DMS53 treated with DMSO at 0.1 percent for 48 hours (cell line): ENCODE measurements at regions not wholly inside any gene's neighbourhood (a gene's known extent, or its start where the extent isn't known, plus 50 kb on each side); places are given as distances from the start of the nearest gene placed in this dataset.
"Not testable (repeated sequence)": the region's sequence is repeated elsewhere in the genome, so short reads cannot be mapped to it uniquely, and the experiment has no call there.

Experiments used
- DNase-seq: peaks from one replicate; lab custom pipeline; 2025; ENCODE audit not compliant: unreplicated experiment; lab: John Stamatoyannopoulos, UW

- no peak for DNase-seq
Observed at GRCh38 chr9:1535599-1535998, 479.5 kb upstream of the SMARCA2 start.

DNA sequence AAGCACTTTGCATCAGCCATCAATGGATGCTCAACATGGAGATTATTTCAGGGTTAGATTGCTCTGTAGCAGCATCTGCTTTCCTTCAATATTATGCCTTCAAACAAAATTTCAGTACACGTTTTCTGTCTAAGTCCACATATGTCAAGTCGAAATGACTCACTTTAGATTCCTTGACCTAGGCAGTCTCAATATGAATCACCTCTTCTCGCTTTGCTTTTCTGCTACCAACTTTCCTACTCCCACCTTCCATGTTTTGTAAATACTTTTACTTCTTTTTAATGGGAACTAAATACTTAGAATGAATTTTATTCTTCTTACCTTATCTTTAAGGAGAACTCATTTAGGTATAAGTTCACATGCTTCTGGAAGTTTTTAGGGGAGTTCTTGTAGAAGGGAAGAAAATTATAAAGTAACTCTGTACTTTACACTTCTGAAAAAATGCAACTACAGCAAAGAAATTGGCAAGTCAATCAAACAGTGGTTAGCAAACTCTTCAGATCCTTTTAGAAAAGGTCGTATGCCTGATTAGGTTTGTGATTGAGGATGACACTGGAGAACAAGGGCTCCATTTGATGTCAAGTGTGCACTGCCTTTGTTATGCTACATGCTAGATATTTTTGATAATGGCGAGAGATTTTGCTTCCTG lies 478.5 kb upstream of the SMARCA2 start:
- no peak for DNase-seq

GRCh38 chr9:1538301-1538700 lies 476.8 kb upstream of the SMARCA2 start:
- no peak for DNase-seq

DNA sequence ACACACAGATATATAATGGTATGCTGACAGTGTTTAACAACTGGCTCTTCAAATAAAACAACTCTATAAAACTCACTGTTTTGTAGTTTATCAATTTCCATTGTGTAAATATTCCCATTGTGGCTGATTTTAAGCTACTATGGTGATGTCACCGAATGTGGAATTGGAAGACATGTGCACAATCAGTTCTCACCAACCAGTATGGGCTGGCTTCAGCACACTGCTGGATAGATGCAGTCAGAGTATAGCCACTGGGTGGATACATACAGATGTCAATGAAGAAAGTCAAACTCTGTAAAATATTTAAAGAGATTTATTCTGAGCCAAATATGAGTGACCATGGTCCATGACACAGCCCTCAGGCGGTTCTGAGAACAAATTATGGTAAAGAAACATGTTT lies 475.9 kb upstream of the SMARCA2 start:
- no peak for DNase-seq

- no peak for DNase-seq
Observed at GRCh38 chr9:1550636-1551035, 464.5 kb upstream of the SMARCA2 start.

DNA sequence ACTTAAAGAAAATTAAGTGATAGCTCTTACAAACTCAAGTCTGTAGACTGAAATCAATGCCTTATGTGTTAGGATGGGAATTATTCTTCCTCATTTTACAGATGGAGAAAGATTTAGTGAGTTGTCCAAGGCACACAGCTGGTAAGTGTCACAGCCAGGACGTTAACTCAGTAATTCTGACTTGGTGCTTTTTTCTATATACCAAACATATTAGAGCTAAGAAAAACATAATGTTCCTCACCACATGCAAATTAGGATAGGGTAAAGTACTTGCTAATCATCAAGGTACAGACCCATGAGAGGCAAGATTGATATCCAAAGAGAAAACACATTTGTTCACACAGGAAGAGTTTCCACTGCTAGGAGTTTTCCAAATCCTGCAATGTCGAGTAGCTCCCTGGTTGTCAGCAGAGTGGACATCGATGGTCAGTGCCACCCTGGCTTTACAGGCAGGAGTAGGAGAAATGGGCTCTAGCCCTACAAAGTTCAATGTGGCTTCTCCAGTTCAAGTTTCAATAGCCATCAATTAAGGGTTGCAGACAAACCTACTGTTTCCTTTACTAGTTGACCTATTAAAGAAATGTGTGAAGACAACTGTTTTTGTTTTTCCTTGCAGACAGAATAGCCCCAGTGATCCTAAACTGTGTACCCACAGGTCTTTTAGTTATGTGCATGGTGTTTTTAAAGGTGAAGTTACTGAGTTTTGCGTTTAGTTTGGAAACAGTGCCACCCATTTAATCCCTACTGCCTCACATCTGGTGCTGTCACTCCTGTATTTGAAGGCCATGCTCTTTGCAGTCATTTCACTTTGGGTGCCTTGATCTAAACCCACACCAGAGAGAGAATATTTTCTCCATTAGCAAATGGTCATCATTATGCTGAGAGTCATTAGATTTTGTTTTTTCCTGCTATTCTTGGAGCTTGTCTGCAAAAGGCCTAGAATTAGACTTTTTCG lies 460.8 kb upstream of the SMARCA2 start:
- DNase-seq, result no peak

DNA sequence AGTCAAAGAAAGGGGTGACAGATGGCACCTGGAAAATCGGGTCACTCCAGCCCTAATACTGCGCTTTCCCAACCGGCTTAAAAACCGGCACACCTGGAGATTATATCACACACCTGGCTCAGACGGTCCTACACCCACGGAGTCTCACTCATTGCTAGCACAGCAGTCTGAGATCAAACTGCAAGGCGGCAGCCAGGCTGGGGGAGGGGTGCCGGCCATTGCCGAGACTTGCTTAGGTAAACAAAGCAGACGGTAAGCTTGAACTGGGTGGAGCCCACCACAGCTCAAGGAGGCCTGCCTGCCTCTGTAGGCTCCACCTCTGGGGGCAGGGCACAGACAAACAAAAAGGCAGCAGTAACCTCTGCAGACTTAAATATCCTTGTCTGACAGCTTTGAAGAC lies 456.5 kb upstream of the SMARCA2 start:
- not testable (repeated sequence) for DNase-seq

DNA sequence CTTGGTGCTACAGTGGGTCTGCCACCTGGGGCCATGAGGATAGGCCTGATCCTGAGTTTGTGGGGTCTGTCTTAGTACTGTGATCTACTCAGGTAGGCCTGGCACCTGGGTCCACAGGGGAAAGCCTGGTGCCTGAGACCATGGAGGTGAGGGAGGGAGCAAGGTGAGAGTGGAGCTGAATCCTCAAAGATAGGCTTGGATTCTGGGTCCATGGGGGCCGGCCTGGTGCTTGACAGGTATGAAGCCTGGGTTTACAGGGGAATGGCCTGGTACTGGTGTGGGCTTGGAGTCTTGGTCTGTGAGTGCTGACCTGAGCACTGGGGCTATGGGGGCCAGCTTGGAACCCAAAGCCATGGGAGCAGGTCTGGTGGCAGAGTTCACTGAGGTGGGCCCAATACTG lies 439.2 kb upstream of the SMARCA2 start:
- no peak for DNase-seq

DNA sequence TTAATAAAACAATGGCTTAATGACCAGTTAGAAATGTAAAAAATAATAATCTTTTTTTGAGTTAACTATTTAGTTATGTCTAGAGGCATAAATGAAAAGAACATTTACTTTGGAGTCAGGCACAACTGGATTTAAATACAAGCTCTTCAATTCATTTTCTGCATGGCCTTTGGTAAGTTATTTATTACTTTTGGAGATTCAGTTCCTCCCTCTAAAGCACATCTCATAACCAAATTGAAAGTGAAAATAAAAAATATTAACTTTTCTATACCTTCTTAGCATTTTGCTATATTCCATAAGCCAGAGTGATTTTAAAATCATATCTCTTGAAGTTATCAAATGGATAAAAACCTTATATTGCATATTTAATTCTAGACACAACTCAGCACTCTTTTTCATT lies 434.9 kb upstream of the SMARCA2 start:
- no peak for DNase-seq

DNA sequence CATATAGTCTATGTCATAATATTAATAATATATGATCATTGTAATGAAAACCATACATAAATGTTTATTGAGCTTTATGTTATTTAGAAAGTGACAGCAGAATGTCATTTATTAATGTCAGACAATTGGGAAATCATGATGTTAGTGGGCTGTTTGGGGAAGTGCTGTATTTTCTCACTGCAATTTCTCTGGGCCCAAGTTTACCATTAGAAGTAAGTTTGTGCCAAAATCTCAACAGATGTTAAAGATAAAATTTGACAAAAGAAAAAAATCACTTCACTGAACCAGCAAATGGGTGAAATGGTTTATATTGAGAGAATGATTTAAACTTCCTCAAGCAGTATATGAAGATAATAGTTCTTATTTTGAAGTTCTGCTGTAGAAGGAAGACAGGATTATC lies 433.2 kb upstream of the SMARCA2 start:
- DNase-seq, result no peak

DNA sequence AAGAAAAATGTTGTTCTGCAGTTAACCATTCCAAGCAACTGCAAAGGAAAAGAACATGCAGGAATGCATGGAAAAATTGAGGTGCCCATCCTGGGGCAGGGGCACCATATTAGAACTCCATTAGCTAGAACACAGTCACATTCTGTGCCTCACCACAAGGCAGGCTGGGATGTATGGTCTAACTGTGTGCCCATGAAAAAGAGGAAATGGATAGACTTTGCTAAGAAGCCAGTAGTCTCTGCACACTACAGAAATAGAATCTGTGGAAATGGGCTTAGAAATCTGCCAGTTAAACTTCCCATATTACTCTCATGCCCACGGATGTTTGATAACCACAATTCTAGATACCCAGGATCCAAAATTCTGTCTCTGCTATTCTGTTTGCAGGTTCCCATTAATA lies 423.8 kb upstream of the SMARCA2 start:
- DNase-seq, result no peak

GRCh38 chr9:1598270-1598669 lies 416.9 kb upstream of the SMARCA2 start:
- DNase-seq, result no peak

GRCh38 chr9:1599961-1600360 lies 415.2 kb upstream of the SMARCA2 start:
- no peak for DNase-seq

GRCh38 chr9:1604942-1605560 lies 410.1 kb upstream of the SMARCA2 start:
- peak; percentile 30 for DNase-seq

DNA sequence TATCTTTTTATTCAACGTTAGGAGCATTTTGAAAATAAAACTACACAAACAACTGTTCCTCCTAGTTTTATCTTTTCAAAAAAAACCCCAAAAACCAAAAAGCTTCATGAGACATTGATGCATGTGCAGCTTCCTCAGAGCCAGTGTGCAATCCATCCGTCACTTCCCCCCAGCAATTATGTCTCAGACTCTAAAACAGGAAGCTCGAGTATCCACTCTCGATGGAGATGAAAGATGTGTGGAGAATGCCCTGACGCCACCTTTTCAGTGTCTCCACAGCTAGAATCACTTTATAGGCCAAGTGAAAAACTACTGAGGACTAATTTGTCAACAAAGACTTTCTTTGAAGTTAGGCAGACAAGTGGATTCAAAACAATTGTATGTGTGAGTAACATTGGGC lies 408.9 kb upstream of the SMARCA2 start:
- no peak for DNase-seq

GRCh38 chr9:1612886-1613285 lies 402.3 kb upstream of the SMARCA2 start:
- no peak for DNase-seq

- DNase-seq, result no peak
Observed at GRCh38 chr9:1617419-1617818, 397.7 kb upstream of the SMARCA2 start.

DNA sequence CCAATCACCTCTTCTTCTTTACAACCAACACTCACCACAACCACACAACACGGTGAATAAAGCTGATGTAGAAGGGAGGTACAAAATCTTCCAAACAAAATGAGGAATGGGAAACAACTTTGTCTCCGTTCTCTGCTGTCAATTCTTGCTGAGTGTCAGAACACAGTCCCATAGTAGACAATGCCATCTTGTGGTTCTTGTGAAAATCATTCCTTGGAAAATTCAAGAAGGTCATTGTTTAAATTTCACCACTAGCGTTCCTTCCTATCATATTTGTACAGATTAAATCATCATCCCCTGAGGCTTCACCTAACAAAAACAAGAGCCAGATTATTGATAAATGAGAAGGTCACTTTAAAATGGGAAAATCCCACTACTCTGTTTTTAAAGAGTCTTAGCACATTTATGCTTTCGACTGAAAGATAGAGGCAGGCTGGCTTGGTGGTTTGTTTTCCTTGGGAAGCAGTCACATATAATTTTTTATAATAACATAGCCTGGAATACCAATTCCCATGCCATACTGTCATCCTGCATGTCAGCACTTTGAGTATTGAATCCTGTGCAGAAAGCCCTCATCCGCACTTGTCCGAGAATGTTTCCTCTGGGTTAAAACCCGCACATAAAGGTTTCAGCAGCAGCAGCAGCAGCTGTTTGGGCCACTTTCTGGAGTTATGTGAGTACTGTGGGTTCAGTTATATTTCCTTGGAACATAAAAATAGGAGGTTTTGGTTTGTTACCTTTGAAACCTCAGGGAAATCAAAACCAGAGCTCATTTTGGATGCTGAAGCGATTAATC lies 395.0 kb upstream of the SMARCA2 start:
- no peak for DNase-seq

DNA sequence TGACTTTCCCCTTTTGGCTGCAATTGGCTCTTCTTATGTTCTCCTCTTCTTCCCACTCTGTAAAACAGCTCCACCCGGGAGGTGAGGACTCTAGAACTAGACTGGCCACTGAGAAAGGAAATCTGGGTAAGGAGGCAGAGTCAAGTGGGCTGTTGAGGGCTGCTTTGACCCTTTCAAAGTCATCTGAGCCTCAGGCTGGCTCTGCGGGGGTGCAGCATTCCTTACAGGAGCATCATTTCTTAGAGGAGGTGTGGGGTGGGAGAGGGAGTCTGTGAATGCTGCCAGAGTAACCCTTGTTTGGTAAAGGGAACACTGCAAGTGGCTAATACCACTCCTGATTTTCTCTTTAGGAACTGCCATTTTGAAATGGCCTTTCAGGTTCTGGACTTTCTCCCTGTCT lies 377.7 kb upstream of the SMARCA2 start:
- DNase-seq, result no peak

- DNase-seq, result no peak
Observed at GRCh38 chr9:1639166-1639565, 376.0 kb upstream of the SMARCA2 start.

DNA sequence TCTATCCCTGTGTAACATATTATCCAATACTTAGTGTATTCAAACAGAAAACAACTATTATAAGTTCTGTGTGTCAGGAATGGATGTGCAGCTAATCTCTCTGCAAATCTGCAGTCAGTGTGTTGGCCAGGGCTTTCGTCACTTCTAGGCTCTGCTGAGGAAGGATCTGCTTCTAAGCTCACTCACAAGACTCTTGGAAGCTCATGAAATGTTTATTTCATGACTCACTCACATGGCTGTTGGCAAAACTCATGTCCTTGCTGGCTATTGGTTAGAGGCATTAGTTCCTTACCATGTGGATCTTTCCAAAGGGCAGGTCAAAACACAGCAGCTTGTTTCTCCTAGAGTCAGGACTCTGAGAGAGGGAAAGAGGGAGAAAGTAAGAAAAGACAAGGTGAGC lies 367.4 kb upstream of the SMARCA2 start:
- DNase-seq, result no peak
